GM12872 (cell line): ENCODE measurements at regions not wholly inside any gene's neighbourhood (a gene's known extent, or its start where the extent isn't known, plus 50 kb on each side); places are given as distances from the start of the nearest gene placed in this dataset.

Experiments
- CTCF ChIP-seq: IDR thresholded peaks from 3 replicates; pipeline ENCODE4 v1.5.1; 2011; ENCODE audit warnings: low read depth, mild to moderate bottlenecking, low read length, moderate library complexity; ENCODE audit not compliant: insufficient read depth

- TF ChIP-seq CTCF, result no peak
Measured at GRCh38 chr18:67426486-67426885, 90.0 kb downstream of the DSEL start.

- no peak for TF ChIP-seq CTCF
Measured at GRCh38 chr18:67425672-67426071, 90.8 kb downstream of the DSEL start.

GRCh38 chr18:67421651-67422050, 94.9 kb downstream of the DSEL start:
- TF ChIP-seq CTCF, result no peak

- TF ChIP-seq CTCF, result no peak
Measured at GRCh38 chr18:67417864-67418523, 98.5 kb downstream of the DSEL start.

GRCh38 chr18:67411116-67411515, 105.4 kb downstream of the DSEL start:
- no peak for TF ChIP-seq CTCF

- no peak for TF ChIP-seq CTCF
Measured at GRCh38 chr18:67410075-67411070, 106.1 kb downstream of the DSEL start.

- no peak for TF ChIP-seq CTCF
Measured at GRCh38 chr18:67408240-67408639, 108.3 kb downstream of the DSEL start.
